Left lobe of liver (tissue), 2 donors: ENCODE measurements at regions not wholly inside any gene's neighbourhood (a gene's known extent, or its start where the extent isn't known, plus 50 kb on each side); places are given as distances from the start of the nearest gene placed in this dataset.

Experiments used
- ATAC-seq: fragments of 200-7000 bp; cut with Tn5 transposase; one replicate; pipeline ENCODE4 v1.9.1; 2020; ENCODE audit warnings: mild to moderate bottlenecking, moderate library complexity
- DNase-seq: peaks from one replicate; pipeline ENCODE4 v3.0.0-alpha.2; 2020; ENCODE audit warnings: low spot score
- donor health status: DM: no; HTN: no; CAD: no; lungs with moderate emphysema.
- donor health status: DM: no; HTN: yes; CAD: no.

- ATAC-seq (no peak), DNase-seq (no peak)
These were observed 56.0 kb upstream of the TAB2 start for GRCh38 chr6:149261364-149262040.

- DNase-seq (no peak), ATAC-seq (no peak)
These were observed 54.2 kb upstream of the TAB2 start for GRCh38 chr6:149263321-149263720.

GRCh38 chr6:149264629-149265028, 52.9 kb upstream of the TAB2 start:
- ATAC-seq: no peak
- DNase-seq: no peak

GRCh38 chr6:149265945-149266344, 51.6 kb upstream of the TAB2 start:
- DNase-seq (no peak), ATAC-seq (no peak)

- ATAC-seq: no peak
- DNase-seq: no peak
These were observed 50.9 kb upstream of the TAB2 start for GRCh38 chr6:149266659-149267058.

- DNase-seq (no peak), ATAC-seq (no peak)
These were observed 50.4 kb upstream of the TAB2 start for GRCh38 chr6:149267072-149267471.

GRCh38 chr6:149267513-149268043, 49.9 kb upstream of the TAB2 start:
- ATAC-seq (no peak), DNase-seq (no peak)
